ENCODE measurements at regions not wholly inside any gene's neighbourhood (a gene's known extent, or its start where the extent isn't known, plus 50 kb on each side); places are given as distances from the start of the nearest gene placed in this dataset.

- H3K4me1 ChIP-seq: peaks cover 0 to 9% (median 8%) of the 10 kb centered on the region in 4 donors
- no peaks in the 10 kb centered on the region for H3K36me3 ChIP-seq
- H3K9me3 ChIP-seq: no peaks in the 10 kb centered on the region
- H3K27ac ChIP-seq: no peak overlapping the region
- H3K4me3 ChIP-seq: no peak overlapping the region
- no peaks in the 10 kb centered on the region for H3K27me3 ChIP-seq
- in situ Hi-C loops (cut with MboI; ENCODE audit: low pct_ligation_motif_present in 1 of 4, low pct_unique_long_range_greater_than_20kb in 1 of 4, low sequenced_read_pairs in 3 of 4): no loop called here
- intact Hi-C loops (cut with DNase I; ENCODE audit: low total_unique reads): no loop called here
- 86 to 92% methylated on average over 4 of the region's 4 CpGs for WGBS, 2 donors (ENCODE audit: low coverage in 1 of 2)
- TF ChIP-seq POLR2A (IDR thresholded peaks at IDR 0.05): no peak
- no peak for TF ChIP-seq EP300 (IDR thresholded peaks at IDR 0.05; ENCODE audit: low read depth)
- TF ChIP-seq, protein P1, sequence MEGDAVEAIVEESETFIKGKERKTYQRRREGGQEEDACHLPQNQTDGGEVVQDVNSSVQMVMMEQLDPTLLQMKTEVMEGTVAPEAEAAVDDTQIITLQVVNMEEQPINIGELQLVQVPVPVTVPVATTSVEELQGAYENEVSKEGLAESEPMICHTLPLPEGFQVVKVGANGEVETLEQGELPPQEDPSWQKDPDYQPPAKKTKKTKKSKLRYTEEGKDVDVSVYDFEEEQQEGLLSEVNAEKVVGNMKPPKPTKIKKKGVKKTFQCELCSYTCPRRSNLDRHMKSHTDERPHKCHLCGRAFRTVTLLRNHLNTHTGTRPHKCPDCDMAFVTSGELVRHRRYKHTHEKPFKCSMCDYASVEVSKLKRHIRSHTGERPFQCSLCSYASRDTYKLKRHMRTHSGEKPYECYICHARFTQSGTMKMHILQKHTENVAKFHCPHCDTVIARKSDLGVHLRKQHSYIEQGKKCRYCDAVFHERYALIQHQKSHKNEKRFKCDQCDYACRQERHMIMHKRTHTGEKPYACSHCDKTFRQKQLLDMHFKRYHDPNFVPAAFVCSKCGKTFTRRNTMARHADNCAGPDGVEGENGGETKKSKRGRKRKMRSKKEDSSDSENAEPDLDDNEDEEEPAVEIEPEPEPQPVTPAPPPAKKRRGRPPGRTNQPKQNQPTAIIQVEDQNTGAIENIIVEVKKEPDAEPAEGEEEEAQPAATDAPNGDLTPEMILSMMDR (IDR thresholded peaks at IDR 0.05): no peak
- no peak for TF ChIP-seq POLR2AphosphoS5 (IDR thresholded peaks at IDR 0.05)
- DNase-seq: no peak
These were observed 103.8 kb upstream of the SORBS2 start for GRCh38 chr4:185915817-185916216.

- no peaks in the 10 kb centered on the region for H3K36me3 ChIP-seq
- H3K4me1 ChIP-seq: peaks cover 0 to 9% (median 8%) of the 10 kb centered on the region in 4 donors
- WGBS, 2 donors (ENCODE audit: low coverage in 1 of 2): 83 to 92% methylated on average over 3 to 4 of the region's 4 CpGs
- intact Hi-C loops (cut with DNase I; ENCODE audit: low total_unique reads) (no loop called here), in situ Hi-C loops (cut with MboI; ENCODE audit: low pct_ligation_motif_present in 1 of 4, low pct_unique_long_range_greater_than_20kb in 1 of 4, low sequenced_read_pairs in 3 of 4) (no loop called here)
- H3K4me3 ChIP-seq: no peak overlapping the region
- TF ChIP-seq POLR2AphosphoS5 (IDR thresholded peaks at IDR 0.05): no peak
- TF ChIP-seq, protein P1 (IDR thresholded peaks at IDR 0.05): no peak
- TF ChIP-seq EP300 (IDR thresholded peaks at IDR 0.05; ENCODE audit: low read depth): no peak
- TF ChIP-seq POLR2A (IDR thresholded peaks at IDR 0.05): no peak
- no peaks in the 10 kb centered on the region for H3K27me3 ChIP-seq
- H3K9me3 ChIP-seq: no peaks in the 10 kb centered on the region
- no peak for DNase-seq
- H3K27ac ChIP-seq: no peak overlapping the region
These were observed 104.2 kb upstream of the SORBS2 start for GRCh38 chr4:185916231-185916630.

GRCh38 chr4:185916683-185917082, 104.7 kb upstream of the SORBS2 start:
- no peak for TF ChIP-seq POLR2AphosphoS5 (IDR thresholded peaks at IDR 0.05)
- TF ChIP-seq, protein P1 (IDR thresholded peaks at IDR 0.05): no peak
- TF ChIP-seq POLR2A (IDR thresholded peaks at IDR 0.05): no peak
- no peak for TF ChIP-seq EP300 (IDR thresholded peaks at IDR 0.05; ENCODE audit: low read depth)
- no peak overlapping the region for H3K27ac ChIP-seq
- WGBS, 2 donors (ENCODE audit: low coverage in 1 of 2): 67 to 77% methylated on average over 2 to 4 of the region's 4 CpGs
- H3K9me3 ChIP-seq: no peaks in the 10 kb centered on the region
- peaks cover 0 to 9% (median 8%) of the 10 kb centered on the region in 4 donors for H3K4me1 ChIP-seq
- DNase-seq: no peak
- no peak overlapping the region for H3K4me3 ChIP-seq
- in situ Hi-C loops (cut with MboI; ENCODE audit: low pct_ligation_motif_present in 1 of 4, low pct_unique_long_range_greater_than_20kb in 1 of 4, low sequenced_read_pairs in 3 of 4) (no loop called here), intact Hi-C loops (cut with DNase I; ENCODE audit: low total_unique reads) (no loop called here)
- H3K36me3 ChIP-seq: no peaks in the 10 kb centered on the region
- no peaks in the 10 kb centered on the region for H3K27me3 ChIP-seq

DNA sequence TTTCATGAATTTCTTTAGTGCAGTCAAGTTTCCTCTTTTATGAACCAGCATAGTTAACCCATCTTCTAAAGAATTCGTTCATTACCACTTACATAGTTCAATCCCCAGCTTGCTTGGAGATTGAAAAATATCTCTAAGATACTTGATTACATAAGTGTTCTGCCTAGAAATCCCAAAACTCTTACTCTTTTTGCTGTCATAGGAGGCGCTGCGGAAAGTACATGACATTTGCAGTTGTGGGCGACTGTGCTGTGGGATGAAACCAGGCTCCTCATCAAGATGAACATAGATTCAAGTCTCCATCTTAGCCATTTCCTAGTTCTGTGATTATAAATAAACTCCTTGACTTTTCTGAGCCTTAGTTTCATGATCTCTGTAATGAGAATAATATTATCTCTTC, 107.1 kb upstream of the SORBS2 start:
- intact Hi-C loops (cut with DNase I; ENCODE audit: low total_unique reads) (no loop called here), in situ Hi-C loops (cut with MboI; ENCODE audit: low pct_ligation_motif_present in 1 of 4, low pct_unique_long_range_greater_than_20kb in 1 of 4, low sequenced_read_pairs in 3 of 4) (no loop called here)
- TF ChIP-seq POLR2A (IDR thresholded peaks at IDR 0.05) (no peak), POLR2AphosphoS5 (IDR thresholded peaks at IDR 0.05) (no peak), EP300 (IDR thresholded peaks at IDR 0.05; ENCODE audit: low read depth) (no peak)
- Histone ChIP-seq H3K27ac (no peak overlapping the region), H3K4me1 (no peaks in the 10 kb centered on the region), H3K27me3 (no peaks in the 10 kb centered on the region), H3K4me3 (no peak overlapping the region), H3K36me3 (no peaks in the 10 kb centered on the region), H3K9me3 (no peaks in the 10 kb centered on the region)
- no peak for DNase-seq
- 85 to 91% methylated on average over 4 of the region's 4 CpGs for WGBS, 2 donors (ENCODE audit: low coverage in 1 of 2)

DNA sequence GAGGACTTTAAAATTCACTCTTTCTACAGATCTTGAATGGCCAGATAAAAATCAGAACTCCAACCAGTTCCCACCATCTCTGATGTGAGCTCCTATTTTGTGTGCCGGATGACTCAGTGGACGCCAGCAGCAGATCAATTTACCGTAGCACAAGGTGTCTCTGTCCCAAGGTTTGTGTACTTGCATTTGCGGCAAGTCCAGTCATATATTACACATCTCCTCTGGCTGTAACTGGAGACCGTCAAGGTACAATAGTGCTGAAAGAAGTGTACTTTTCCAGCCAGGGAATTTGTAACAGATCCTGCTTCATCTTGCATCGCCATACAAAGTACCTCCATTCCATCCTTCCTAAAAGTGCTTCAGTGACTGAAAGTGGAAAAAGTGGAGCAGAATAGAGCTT, 108.2 kb upstream of the SORBS2 start:
- Histone ChIP-seq H3K27me3 (no peaks in the 10 kb centered on the region), H3K4me1 (no peaks in the 10 kb centered on the region), H3K27ac (no peak overlapping the region), H3K4me3 (no peak overlapping the region), H3K9me3 (no peaks in the 10 kb centered on the region), H3K36me3 (no peaks in the 10 kb centered on the region)
- DNase-seq: no peak
- intact Hi-C loops (cut with DNase I; ENCODE audit: low total_unique reads) (no loop called here), in situ Hi-C loops (cut with MboI; ENCODE audit: low pct_ligation_motif_present in 1 of 4, low pct_unique_long_range_greater_than_20kb in 1 of 4, low sequenced_read_pairs in 3 of 4) (no loop called here)
- 83 to 93% methylated on average over 1 to 6 of the region's 6 CpGs for WGBS, 2 donors (ENCODE audit: low coverage in 1 of 2)
- TF ChIP-seq POLR2A (IDR thresholded peaks at IDR 0.05) (no peak), EP300 (IDR thresholded peaks at IDR 0.05; ENCODE audit: low read depth) (no peak), POLR2AphosphoS5 (IDR thresholded peaks at IDR 0.05) (no peak)
- TF ChIP-seq, protein P1 (IDR thresholded peaks at IDR 0.05): no peak
